Sciatic nerve (tissue), 2 donors: ENCODE measurements at regions not wholly inside any gene's neighbourhood (a gene's known extent, or its start where the extent isn't known, plus 50 kb on each side); places are given as distances from the start of the nearest gene placed in this dataset.

Experiments
- ATAC-seq: fragments of 200-7000 bp; cut with Tn5 transposase; one replicate; pipeline ENCODE4 v1.9.1; 2020; ENCODE audit warnings: mild to moderate bottlenecking, moderate library complexity
- DNase-seq: peaks from one replicate; pipeline ENCODE4 v3.0.0-alpha.2; 2020; ENCODE audit warnings: low spot score
- intact Hi-C: fragments of 100-400 bp; cut with DNase I; formaldehyde crosslinking; loops from one replicate; pipeline ENCODE4 v1.14.2; 2022
- donor health status: DM: no; HTN: no; CAD: no.
- donor health status: DM: no; HTN: no; CAD: no.

DNA sequence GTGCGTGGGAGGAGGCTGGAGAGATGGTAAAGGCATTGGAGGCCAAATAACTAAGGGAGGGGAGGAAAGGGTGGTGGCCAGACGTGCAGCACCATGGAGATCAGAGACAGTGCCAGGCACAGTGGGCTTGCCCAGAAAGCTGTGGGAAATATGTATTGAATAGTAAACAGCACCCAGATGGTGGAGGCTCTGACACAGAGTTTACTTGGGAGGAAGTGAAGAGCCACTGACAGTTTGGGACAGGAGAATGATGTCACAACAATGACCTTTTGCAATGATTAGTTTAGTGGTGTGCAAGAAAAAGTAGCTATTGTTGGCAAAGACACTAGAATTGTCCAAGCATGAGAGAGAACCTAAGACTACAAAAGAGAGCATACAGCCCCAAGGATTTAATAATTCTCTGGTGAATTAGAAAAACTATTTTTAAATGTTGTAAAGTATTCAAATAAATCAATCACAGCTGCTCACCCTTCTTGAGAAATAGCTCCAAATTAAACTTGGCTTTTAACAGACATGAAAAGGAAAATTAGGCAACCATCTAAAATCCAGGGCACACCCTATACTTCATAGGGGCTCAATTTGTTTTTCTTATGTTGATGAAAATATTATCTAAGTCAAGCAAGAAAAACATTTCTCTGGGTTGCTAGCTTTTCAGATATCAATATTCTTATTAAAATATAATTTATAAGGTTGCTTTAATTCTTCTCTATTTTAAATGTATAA is 458.7 kb upstream of the HNRNPA3 start:
- DNase-seq (no peak), ATAC-seq (peak; percentile 78)
- intact Hi-C loops = no loop called here

DNA sequence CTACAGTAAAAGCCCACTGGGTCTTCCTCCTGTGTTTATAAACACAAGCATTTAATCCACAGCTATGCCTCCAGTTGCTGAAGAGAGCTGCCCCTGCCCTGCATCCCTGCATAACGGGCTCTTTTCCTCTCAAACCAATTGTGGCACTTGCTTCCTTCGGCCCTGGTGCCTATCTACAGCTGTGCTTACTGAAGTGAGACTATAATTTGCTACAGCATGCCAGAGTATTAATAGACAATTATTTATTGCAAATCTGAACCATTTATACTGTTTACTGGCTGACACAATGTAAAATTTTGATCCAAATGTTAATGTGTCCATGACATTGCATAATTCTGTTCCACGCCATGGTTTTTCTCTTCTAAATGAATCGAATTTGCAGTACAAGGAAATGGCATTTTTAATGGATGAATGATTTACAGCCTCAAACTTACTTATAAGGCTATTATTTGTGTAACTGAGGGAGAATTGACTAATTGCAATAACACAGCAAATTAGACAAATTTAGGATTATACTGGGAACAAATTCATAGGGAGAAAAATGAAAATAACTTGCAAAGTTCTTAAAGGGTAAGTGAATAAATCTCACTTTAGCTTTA is 457.0 kb upstream of the HNRNPA3 start:
- ATAC-seq (no peak), DNase-seq (no peak)
- intact Hi-C loops = no loop called here

DNA sequence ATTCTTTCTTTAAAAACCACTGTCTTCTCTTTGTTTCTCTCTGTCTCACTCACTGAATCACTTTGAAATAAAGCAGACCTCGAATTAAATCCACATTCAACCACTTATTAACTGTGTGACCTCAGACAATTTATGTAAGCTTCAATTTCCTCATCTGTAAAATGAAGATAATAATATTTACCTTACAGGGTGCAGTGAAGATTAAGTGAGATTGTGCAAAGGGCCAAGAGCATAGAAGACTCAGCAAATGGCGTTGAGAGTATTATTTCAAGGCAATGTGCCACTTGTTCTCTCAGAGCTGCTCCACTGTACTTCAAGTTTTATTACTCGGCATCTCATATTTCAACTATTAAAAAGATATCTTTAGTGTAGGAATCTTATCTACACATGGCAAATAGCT is 454.2 kb upstream of the HNRNPA3 start:
- DNase-seq (no peak), ATAC-seq (no peak)
- intact Hi-C loops = no loop called here

DNA sequence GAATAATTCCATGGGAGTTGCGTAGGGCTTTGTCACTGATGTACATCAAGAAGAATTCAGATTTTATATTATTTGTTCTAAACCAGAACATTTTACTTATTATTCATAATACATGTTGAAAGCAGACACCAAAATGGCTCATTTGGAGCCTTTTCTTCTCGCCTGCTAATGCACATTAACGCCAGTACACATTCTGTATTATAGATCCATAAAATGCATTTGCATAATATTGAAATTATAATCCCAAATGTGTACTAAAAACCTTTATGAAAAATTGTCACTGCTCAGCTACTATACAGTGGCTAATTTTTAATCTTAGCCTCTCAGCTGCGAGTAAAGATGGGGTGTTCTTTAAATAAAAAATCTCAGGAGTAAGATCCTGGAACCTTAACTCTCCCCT is 452.2 kb upstream of the HNRNPA3 start:
- ATAC-seq = no peak
- intact Hi-C loops = no loop called here
- no peak for DNase-seq

DNA sequence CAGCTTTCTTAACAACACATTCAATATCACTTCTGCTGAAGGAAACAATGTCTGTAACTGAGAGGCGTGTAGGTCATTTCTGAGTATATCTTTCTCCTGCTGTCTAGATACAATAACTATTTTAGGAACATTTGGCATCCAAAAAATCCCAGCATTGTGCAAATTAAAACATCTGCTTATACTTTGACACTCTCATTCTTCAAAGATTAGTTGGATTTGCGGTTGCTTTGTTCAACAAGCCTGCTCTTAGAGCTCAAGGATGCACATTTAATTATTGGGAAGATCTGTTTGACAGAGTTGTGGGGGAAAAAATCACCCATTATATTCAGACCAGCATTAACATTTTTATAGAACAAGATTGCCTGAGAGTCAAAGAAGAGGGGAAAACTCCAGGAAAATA is 449.5 kb upstream of the HNRNPA3 start:
- intact Hi-C loops = no loop called here

DNA sequence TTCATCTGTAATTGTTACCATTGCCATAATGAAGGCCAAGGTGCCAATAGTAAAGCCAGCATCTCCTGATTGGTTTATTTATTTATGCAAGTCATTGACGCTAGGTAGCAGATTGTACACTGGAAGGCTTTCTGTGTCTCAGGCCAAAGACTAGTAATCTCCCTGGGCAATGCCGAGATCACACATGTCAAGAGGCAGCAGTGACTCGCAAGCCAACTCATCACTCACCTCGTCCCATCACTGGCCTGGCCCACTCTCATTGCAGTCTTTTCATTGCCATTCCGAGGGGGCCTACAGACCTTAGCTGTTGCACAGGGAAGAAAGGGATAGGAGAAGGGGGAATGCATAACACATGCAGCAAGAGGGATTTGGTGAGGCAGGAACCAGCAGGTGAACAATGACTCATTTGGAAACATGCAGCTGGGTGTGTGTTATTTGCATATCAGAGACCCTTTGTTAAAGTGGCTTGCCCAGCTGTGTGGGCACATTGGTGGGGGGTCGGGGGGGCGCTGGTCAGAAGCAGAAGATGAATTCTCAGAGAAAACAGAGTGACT is 448.7 kb upstream of the HNRNPA3 start:
- ATAC-seq (no peak), DNase-seq (no peak)
- intact Hi-C loops = no loop called here

More for the DNA sequence above, 449.5 kb upstream of the HNRNPA3 start:
- DNase-seq (no peak), ATAC-seq (no peak)

DNA sequence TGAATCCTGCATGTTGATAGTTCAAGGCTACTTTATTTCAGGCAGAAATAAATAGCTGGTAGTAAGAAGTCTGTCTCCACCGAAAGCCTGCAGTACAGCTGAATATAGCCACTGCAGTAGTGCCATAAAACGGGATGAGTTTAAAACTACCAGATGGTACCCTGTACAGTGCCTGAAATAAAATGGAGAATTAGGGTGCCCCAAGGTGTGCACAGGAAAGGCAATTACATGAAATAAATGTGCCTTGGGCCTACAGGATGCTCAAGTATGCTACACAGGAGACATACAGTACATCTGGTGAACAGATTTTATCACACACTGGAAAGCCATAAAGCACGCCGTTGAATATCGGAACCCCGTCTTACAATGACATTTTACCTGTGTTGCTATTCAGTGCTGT is 447.7 kb upstream of the HNRNPA3 start:
- DNase-seq (no peak), ATAC-seq (no peak)
- intact Hi-C loops = no loop called here

DNA sequence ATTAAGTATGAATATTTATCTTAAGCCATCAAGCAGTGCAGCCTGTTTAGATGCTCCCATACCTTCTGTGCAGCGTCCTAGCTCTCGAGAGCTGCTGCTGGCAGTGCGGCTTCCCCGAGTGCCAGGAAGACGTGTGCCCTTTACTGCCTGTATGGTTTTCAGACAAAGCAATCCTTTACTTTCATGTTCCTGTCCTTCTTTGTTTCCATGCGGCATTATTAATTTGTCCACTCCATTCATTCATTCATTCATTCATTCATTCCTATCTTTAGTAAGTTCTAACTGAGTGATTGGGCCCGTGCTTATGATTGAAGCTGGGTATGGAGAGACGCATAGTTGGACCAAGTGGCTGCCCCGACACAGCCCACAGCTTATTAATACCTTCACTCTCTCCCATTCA is 446.6 kb upstream of the HNRNPA3 start:
- ATAC-seq = no peak
- no peak for DNase-seq
- intact Hi-C loops = no loop called here

DNA sequence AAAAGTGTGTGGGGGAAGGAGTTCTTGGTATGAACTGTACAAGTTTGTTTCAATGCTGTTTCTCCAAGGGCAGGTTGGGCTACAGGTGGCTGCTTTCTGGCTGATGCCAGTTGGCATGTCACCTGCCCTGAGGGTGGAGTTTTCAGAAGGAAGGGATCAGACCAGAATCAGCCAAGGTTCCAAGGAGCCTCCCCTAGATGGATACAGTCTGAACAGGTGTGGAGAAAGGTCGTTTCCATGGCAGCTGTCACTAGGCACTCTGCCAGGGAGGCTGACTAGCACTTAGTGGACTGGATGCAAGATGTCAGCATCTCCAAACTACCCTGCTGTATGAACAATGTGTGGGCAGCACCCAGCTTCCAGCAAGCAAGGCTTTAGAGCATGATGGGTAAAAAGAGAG is 444.4 kb upstream of the HNRNPA3 start:
- ATAC-seq = no peak
- intact Hi-C loops = no loop called here

DNA sequence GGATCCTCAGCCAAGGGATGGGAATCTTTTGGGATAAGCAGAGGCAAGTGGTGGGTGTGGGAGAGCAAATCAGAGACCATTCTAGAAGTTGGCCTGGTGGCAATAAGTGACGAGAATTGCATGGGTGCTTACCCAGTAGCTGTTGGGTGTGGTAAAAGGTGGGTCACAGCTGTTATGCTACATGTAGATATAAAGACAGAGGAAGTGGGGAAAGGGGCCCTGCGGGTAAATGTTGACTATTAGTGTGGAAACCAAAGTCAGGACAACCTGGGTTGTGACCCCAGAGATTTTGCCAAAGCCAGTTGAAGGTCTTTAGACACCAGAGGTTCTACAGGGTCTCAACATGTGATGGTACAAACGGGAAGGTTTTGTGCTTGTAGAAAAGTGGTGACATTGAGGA is 443.6 kb upstream of the HNRNPA3 start:
- intact Hi-C loops = no loop called here
- ATAC-seq (no peak), DNase-seq (no peak)

More for the DNA sequence above, 444.4 kb upstream of the HNRNPA3 start:
- DNase-seq = no peak

DNA sequence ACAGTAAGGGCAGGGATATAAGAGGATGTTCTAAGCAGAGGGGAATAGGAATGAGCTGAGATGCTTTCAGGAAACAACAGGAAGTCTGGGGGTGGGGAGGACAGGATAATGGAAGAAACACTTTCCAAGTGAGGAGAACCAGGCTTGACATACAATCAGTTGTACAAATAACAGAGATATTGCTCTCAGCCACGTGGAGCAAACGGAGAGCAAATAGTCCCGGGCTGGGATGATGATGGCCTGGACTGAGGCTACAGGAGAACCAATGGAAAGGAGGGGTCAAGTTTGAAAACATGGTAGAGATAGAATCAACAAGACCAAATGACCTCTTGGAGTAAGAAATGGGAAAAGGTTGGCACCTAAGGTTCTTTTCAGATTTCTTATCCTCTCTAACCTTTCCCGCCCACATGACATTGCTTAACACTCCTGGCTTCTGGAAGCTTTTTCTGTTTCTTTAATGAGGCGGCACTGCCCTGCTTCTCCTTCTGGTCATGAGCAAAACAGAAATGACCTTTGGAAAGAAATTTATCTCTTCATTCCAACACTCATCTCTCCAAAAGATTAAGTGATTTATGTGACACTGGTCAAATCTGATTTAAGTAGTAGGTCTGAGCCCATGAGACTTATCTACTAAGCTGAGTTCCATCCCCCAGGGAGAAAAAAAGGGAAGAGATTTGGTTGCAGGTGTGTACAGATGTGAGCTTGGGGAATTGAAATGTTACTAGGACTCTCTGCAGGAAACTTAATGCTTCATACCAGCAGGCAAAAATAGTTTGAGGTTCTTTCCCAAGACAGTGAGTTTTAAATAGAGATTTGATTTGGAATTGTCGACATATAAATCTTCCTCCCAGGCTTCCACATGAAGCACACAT is 442.9 kb upstream of the HNRNPA3 start:
- ATAC-seq (peak; percentile 60), DNase-seq (no peak)
- intact Hi-C loops = no loop called here

DNA sequence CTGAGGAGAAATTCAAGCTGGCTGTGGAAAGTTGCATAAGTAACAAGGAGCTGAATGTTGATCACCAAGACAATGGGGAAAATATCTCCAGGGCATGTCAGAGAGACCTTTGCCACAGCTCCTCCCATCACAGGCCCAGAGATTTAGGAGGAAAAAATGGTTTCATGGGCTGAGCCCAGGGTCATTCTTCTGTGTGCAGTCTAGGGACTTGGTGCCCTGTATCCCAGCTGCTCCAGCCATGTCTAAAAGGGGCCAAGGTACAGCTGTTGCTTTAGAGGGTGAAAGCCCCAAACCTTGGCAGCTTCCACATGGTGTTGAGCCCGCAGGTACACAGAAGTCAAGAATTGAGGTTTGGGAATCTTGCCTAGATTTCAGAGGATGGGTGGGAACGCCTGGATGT is 439.8 kb upstream of the HNRNPA3 start:
- no peak for ATAC-seq
- intact Hi-C loops = no loop called here
- no peak for DNase-seq

DNA sequence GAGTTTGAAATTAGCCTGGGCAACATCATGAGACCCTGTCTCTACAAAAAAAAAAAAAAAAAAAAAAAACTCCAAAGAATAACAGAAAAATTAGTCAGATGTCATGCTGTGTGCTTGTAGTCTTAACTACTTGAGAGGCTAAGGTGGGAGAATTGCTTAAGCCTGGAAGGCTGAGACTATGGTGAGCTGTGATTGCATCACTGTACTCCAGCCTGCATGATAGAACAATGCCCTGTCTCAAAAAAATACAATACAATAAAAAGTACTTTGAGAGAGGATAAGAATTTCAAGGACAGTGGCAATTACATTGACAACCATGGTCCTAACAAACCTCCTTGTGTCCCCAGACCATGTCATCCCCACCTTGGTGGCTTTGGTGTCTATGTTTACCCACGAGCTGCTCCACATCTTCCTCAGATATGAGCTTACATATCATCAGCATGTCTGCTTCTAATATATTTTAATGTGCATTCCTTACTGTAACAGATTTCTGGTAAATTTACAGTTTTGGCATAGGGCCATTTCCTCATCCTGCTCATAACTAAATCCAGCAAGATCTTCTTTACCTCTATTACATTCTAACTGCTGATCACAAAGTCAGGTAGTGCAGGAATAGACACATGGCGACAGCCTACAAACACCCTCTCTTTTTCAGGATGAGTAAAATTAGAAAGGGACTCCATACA is 437.7 kb upstream of the HNRNPA3 start:
- intact Hi-C loops = no loop called here
- DNase-seq = no peak
- ATAC-seq = peak; percentile 58

DNA sequence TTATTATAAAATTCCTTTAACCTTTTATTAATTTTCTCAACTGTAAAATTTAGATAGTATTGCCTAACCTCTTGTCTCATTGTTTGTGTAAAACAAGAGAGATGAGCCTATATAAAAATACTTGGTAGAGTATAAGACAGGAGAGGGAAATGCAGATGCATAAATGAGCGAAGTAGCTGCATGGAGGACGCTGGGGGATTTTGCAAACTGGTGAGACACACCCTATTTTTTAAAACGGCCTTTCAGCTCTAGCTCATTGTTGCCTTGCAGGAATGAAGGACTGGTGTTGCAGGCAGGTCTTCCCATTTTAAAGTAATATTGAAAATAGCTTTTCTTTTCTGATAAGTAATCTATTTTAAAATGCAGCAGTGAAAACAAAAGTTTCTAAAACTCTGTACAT is 435.3 kb upstream of the HNRNPA3 start:
- intact Hi-C loops = no loop called here
- DNase-seq = no peak
- ATAC-seq = no peak

DNA sequence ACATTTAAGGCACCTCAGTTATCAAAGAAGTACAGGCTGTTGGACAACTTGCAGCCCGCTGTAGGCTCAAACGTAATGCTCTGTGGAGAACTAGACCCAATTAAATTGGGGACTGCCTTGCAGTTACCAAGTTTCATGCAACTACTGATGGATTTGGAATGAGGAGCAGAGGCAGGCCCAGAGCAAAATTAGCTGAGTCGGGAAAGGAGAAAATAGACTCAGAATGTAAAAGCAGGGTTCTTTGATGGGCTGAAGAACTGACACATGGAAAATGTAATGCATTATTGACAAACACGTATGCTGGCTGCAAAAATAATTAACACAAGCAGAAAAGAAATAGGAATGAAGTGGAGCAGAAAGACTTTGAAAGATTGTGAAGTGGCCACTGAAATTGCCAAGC is 432.7 kb upstream of the HNRNPA3 start:
- intact Hi-C loops = no loop called here
- ATAC-seq = no peak
- DNase-seq = no peak

DNA sequence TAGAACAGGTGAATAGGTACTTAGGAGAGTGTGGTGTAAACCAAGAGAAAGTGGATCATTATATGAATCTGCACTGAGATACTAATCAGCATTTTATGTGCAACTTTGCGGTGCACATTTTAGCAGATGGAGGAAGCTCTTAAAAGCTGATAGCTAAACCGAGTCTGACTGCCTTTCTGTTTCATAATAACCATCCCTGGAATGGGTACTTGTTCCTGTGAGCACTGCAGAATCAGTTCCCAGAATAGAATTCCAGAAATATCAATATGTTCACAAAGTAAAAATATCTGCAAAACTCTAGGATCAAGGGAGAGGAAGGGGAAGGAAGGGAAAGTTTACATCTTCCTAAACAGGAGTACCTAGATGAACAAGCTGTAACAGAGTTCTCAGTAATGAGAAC is 432.2 kb upstream of the HNRNPA3 start:
- intact Hi-C loops = no loop called here
- no peak for ATAC-seq
- no peak for DNase-seq

DNA sequence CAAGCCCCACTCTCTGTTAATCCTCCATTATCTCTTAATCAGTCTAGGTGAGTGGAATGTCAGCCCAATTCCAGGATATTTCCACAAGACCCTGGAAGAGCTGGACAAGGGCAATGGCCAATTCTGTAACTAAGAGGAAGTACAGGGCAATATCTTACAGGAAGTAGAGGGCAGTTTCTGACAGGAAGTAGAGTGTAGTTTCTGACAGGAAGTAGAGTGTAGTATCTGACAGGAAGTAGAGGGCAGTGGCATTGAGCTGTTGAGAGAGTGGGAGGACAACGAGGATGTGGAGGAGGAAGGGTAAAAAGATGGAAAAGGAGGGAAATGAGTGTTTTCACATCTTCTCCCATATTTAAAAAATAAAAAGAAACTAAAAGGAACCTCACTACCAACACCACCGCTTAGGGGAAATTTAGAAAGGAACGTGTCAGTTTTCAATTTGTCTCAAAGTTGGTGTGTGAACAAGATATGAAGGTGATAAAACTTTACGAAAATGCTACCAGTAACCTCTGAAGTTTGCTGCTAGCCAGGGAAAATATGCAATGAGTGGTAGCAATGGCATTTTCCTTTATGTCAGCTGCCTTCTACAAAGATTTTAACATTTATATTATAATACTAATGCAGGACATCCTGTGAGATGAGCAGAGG is 430.9 kb upstream of the HNRNPA3 start:
- intact Hi-C loops = no loop called here
- DNase-seq (no peak), ATAC-seq (no peak)

DNA sequence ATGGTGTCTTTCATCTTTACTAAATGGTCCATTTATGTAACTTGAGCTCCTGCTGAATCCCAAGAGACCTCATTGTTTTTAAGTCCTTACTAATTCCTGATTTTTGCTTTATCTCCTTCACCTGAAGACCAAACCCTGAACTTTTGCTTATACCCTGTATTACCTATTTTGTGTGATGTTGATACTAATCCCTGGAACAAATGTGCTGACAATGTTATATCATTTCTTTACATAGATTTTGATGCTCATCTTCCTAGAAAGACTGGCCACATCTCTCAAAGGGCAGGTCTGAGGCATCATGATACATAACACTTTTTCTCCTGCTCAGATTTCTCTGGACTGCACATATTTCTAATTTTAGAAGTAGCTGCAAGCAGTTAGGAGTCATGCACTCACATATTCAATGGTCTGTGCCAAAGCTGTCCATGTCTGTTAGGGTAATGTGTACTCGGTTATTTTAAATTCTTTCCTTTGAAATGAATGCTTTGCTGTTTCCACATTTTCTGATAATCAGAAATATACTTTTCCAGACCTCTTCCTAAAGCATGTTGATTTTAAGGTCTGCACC is 427.9 kb upstream of the HNRNPA3 start:
- ATAC-seq = no peak

DNA sequence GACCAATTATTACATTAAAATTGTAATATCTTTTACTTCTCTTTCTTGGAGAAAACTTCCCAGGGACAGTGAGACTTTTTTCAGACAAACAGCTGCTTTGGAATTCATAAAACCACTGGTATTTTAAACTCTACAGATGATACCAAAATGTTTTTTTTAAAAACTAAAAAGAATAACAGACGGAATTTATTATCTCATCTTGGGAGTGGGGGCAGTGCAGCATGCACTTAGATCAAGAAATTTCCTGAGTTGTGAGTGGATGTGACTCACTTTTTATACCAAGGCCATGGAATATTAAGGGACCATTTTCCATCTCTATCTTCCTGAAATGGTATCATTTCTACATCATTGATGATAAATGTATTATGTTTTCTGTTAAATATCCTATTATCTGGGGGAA is 422.8 kb upstream of the HNRNPA3 start:
- DNase-seq (no peak), ATAC-seq (no peak)
- intact Hi-C loops = no loop called here

More for the DNA sequence above, 427.9 kb upstream of the HNRNPA3 start:
- intact Hi-C loops = no loop called here
- DNase-seq = no peak
